ENCODE measurements at regions not wholly inside any gene's neighbourhood (a gene's known extent, or its start where the extent isn't known, plus 50 kb on each side); places are given as distances from the start of the nearest gene placed in this dataset.
"Not testable (repeated sequence)": the region's sequence is repeated elsewhere in the genome, so short reads cannot be mapped to it uniquely, and the experiment has no call there.

DNA sequence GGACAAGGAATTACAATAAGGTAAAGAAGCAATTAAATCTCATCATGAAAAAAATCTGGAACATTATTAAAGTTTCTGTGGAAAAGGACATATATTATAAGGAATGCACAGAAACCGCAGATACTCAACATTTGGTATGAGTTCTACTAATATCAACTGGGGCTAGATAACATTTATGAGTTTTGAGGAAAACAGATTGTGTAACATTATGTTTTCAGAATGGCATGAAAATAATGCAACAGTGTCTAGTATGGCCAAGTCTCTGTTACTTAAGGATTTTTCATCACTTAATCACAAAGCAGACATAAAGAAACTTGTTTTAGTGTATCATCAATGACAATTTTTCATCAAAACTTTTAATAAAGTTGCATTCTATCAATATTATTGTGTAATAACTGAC lies 785.0 kb downstream of the GLUD2 start:
- DNase-seq (ENCODE audit: low read depth in 4 of 4, low spot score in 2 of 4): no peak

DNA sequence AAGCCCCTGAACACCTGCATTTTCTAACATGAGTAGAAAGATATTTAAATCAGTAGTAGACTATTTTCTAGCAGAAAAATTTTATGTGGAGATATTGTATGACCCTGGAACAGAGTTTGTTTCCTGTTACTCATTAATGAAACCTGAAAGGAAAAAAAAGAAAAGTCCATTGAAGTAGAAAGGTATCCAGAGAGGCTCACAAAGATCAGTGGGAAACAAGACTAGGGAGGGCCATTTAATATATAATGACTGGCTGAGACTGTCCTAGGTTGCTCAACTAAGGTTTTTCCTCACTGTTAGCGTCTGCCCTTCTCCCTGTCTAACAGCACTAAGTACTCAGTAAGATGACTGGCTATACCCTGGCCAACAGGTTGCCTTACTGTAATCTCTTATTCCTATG lies 788.6 kb downstream of the GLUD2 start:
- no peak for DNase-seq (ENCODE audit: low read depth in 4 of 4, low spot score in 2 of 4)

DNA sequence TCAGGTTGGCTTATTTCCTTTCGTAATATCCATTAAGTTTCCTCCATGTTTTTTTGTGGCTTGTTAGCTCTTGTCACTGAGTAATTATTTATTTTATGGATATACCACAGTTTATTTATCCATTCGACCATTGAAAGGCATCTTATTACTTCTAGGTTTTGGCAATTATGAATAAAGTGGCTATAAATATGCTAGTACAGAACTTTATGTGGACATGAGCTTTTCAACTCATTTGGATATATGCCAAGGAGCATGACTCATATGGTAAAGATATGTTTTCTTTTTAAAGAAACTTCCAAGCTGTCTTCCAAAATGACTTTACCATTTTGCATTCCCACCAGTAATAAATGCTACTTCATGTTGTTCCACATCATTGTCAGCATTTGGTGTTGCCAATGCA lies 803.6 kb downstream of the GLUD2 start:
- no peak for DNase-seq (ENCODE audit: low read depth in 4 of 4, low spot score in 2 of 4)

DNA sequence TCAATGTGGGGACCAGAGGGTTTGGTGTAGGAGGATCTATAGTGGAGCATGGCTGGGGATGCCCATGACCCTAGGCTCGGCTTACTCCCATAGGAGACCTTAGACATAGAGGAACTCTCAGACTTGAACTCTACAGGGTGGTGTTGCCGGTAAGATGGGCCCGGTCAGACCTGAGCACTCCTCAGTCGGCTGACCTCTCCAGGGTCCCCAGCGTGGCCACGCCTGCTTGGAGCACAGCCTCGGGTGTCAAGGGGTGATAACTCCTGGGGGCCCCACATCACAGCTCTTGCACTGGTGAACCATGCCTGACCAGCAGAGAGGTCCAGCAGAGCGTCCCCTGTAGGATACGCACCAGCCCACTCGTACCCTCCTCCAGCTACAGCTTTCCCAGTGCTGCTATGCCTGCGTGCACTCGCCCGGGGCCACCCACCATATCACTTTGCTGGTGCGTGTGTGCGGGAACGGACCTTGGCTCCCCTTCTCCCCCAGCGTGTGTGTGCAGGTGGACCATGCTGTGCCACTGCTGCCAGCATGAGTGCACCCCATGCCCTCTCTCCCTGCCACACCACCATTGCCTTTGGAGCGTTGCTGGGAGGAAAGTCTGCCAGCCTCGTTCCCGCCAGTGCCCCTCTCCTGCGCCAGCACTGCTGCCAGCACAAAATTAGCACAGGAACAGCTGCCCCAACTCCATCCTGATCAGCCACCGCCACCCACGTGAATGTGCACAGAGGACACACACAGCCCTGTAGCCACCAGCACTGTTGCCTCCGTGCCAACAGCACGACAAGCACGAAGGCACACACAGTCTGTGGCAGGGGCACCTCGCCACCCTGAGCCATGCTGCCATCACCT lies 806.6 kb downstream of the GLUD2 start:
- no peak for DNase-seq (ENCODE audit: low read depth in 4 of 4, low spot score in 2 of 4)

DNA sequence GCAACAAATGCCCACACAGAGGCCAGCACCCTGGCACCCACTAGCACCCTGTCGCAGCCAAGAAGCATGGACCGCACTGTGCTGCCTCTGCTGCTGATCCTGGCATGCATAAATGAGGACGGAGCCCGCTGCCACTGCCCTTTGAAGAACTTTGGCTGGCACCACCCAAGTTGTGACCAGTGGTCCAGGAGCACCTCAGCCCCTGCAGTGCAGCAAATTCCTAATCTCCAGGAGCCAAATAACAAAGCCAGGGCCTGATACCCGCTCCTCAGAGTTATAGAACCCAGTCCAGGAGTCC lies 807.2 kb downstream of the GLUD2 start:
- DNase-seq (ENCODE audit: low read depth in 4 of 4, low spot score in 2 of 4): no peak

DNA sequence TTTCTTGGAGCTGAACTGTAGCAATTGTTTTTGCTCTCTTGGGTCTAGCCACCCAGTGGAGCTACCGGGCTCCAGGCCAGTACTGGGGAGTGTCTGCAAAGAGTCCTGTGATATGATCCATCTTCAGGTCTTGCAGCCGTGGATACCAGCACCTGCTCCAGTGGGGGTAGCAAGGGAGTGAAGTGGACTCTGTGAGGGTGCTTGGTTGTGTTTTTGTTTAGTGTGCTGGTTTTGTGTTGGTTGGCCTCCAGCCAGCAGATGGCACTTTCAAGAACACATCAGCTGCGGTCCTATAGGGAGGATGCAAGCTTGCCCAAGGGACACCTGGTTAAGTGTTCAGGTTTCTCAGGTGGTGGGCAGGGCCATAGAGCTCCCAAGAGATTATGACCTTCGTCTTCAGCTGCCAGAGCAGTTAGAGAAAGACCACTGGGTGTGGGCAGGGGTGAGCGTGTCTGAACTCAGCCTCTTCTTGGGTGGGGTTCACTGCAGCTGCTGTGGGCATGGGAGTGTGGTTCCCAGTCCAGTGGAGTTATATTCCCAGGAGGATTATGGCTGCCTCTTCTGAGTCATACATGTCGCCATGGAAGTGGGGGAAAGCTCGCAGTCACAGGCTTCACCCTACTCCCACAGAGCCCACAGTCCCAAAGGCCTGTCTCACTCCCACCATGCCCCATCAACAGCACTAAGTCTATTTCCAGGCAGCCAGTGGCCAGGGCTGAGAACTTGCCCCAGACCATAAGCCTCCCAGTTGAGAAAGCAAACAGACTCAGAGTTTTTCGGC lies 811.6 kb downstream of the GLUD2 start:
- DNase-seq (ENCODE audit: low read depth in 4 of 4, low spot score in 2 of 4): no peak

DNA sequence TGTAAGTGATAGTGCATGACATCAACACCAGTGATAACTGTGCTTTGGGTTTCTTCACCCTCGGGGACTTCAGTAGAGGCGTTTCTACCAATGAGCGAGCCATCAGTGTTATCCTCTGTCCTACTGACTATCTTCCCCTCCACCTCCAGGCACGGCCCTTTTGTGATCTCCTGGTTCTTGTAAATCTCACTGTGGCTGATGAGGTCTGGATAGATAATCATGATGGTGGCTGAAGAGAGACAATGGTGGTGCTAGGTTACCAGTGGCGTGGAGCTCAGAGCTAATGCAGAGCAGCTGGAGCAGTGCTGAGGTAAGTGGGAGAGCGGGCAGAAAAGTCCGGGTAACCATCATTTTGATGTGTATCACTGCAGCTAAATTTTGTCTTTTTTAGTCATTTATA lies 816.6 kb downstream of the GLUD2 start:
- no peak for DNase-seq (ENCODE audit: low read depth in 4 of 4, low spot score in 2 of 4)

DNA sequence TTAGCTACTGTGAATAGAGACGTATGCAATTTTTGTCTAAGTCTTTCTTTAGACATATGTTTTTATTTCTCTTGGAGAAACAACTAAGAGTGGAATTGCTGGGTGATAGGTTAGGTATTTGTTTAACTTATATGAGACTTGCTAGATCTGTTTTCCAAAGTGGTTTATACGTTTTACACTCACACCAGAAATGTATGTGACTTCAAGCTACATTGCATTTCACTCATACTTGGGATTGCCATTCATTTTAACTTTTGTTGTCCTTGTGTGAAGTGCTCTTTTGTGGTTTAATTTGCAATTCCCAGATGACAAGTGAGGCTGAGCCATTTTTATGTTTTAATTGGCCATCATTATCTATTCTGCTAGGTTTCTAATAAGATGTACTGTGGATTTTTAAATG lies 817.2 kb downstream of the GLUD2 start:
- DNase-seq (ENCODE audit: low read depth in 4 of 4, low spot score in 2 of 4): no peak

DNA sequence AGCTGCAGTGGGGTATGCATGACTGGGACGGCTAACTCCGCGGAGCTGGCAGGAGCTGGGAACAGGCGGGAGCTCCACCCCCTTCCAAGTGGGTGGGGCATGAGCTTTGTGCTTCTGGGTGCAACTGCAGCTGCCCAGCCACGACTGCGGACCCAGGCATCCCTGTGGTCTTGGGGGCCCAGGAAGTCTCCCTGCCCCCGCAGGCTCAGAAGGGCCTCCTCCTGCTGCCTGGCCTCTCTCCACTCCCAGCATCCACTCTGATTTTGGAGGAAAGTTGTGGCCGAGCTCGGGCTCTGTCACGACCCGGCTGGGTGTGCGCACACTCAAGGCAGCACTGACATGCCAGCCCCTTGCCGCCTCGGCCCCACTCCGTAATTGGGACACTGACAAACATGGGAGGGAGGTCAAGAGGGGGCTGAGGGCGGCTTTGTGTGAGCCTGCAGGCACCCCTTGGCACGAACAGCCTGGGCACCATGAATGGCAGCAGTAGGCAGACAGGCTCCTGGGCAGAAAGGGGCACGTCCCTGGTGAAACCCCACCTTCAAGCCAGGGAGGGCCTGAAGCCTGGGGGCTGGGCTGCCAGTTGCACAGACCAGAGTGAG lies 822.6 kb downstream of the GLUD2 start:
- no peak for DNase-seq (ENCODE audit: low read depth in 4 of 4, low spot score in 2 of 4)

DNA sequence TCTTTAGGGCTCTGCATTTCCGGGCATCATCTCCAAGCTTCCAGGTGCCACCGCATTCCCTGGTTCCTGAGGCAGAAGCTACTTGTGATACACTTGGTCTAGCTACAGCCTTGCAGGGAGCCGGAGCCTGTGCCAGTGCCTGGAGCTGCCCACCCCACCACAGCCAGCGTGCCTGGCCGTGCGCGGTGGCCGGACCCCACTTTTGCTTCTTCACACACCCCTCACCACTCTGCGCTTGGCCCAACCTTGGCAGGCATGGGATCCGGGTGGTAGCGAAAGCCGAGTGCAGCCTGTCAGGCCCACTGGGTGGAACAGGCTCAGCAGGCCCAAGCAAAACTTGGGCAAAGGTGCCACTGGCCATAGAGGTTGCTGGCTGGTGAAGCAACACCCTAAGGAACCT lies 823.7 kb downstream of the GLUD2 start:
- DNase-seq (ENCODE audit: low read depth in 4 of 4, low spot score in 2 of 4): no peak

DNA sequence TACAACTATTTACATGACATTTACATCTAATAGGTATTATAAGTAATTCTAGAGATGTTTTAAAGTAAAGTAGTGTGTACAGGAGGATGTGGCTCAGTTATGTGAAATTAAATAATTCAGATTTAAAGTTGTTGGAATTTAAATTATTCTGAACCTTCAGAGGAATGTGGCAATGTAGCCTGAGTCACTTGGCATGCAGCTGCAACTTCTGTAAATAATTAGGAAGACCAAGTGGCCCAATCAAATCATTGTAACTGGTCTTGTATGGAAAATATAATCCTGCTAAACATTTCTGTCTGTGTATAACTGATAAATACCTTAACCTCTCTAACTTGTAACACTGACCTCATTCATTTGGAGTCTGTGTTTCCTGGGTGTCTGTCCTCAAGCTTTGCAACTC lies 828.9 kb downstream of the GLUD2 start:
- no peak for DNase-seq (ENCODE audit: low read depth in 4 of 4, low spot score in 2 of 4)

DNA sequence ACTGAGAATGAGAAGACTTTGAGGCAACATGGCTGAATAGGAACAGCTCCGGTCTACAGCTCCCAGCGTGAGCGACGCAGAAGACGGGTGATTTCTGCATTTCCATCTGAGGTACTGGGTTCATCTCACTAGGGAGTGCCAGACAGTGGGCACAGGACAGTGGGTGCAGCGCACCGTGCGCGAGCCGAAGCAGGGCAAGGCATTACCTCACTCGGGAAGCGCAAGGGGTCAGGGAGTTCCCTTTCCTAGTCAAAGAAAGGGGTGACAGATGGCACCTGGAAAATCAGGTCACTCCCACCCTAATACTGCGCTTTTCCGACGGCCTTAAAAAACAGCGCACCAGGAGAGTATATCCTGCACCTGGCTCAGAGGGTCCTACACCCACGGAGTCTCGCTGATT lies 829.9 kb downstream of the GLUD2 start:
- DNase-seq (ENCODE audit: low read depth in 4 of 4, low spot score in 2 of 4): not testable (repeated sequence)

DNA sequence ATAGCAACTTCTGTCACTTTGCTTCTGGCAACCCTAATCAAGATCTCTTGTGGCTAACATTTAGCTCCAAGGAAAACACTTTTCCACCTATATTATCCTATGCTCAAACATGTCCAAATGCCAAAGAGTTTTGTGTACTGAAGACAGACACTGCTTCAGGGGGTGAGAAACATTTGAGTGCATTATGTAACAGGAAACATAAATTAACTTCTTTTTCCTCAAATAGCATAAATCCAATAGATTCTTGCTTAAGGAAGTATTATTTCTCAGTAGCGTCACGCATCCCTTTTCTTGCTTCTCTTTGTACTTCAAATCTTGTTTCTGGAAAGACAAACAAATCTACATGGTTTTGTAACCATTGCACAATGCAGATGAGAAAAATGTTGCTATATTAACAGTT lies 839.1 kb downstream of the GLUD2 start:
- no peak for DNase-seq (ENCODE audit: low read depth in 4 of 4, low spot score in 2 of 4)

DNA sequence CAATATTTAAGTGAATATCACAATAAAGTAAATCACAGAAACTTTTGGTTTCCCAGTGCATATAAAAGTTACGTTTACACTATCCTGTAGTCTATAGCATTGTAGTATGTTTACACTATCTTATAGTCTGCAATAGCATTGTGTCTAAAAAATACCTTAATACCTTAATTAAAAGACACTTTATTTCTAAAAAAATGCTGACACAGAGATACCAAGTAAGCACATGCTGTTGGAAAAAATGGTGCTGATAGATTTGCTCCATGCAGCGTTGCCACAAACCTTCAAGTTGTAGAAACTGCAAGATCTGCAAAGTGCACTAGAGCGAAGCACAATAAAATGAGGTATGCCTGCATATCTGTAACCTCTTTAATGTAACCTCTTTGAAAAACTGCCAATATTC lies 847.3 kb downstream of the GLUD2 start:
- DNase-seq (ENCODE audit: low read depth in 4 of 4, low spot score in 2 of 4): no peak

DNA sequence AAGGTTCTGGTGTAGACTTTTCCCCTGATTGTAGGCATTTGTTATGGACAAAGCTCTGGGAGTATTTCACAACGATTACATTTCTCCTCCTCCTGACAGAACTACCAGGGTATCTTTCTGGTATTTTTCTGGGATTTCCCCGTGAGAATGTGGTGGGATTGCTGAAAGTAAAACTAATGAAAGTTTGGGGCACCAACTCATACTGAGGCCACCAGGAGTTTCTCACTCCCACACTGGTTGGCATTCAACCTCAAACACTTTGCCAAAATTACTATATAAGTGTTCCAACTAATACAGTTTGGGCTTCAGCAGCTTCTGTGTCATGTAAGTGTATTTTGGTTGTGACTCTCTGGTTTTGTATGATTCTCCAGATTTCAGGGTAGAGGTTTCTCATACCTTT lies 855.1 kb downstream of the GLUD2 start:
- DNase-seq (ENCODE audit: low read depth in 4 of 4, low spot score in 2 of 4): no peak

DNA sequence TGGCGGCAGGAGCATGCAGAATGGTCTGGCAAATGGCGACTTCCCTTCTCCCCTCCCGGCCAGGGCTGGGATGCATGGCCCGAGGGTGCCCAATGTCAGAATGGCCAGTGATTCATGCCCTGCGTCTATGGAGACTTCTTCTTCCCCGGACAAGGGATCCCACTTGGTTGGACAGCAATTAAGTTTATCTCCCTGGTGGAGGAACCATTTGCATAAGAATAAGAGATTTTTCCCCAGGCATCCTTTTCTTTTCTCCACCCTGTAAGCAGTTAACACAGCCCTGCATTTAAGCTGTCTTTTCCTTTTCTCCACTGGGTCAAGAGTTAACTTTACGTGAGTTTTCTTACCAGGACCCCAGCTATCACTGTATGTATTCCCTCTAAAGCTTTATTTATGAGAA lies 856.6 kb downstream of the GLUD2 start:
- DNase-seq (ENCODE audit: low read depth in 4 of 4, low spot score in 2 of 4): no peak

DNA sequence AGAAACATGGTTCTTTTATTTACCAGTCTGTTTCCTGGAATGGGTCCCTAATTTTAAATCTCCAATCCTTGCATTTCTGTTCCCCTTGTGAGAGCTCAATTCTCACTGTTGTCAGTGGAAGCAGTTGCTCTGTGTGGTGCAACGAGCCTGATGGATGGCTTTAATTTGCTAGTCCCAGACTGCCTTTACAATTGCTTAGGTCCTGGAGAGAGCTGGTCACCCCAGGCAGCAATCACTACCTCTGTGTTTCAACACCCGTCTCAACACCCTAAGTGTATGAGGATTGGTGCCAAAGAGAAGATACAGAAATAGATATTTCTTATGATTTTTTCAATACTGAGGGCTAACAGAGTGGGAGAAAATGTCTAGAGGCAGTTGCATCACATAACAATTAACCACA lies 873.8 kb downstream of the GLUD2 start:
- DNase-seq (ENCODE audit: low read depth in 4 of 4, low spot score in 2 of 4): no peak

DNA sequence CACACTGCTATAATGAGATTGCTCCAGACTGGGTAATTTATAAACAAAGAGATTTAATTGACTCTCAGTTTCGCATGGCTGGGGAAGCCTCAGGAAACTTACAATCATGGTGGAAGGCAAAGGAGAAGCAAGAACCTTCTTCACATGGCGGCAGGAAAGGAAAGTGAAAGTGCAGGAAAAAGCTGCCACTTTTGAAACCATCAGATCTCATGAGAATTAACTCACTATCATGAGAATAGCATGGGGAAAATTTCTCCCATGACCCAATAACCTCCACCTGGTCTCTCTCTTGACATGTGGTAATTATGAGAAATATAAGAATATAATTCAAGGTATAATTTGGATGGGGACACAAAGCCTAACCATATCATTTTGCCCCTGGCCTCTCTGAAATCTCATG lies 884.2 kb downstream of the GLUD2 start:
- no peak for DNase-seq (ENCODE audit: low read depth in 4 of 4, low spot score in 2 of 4)

DNA sequence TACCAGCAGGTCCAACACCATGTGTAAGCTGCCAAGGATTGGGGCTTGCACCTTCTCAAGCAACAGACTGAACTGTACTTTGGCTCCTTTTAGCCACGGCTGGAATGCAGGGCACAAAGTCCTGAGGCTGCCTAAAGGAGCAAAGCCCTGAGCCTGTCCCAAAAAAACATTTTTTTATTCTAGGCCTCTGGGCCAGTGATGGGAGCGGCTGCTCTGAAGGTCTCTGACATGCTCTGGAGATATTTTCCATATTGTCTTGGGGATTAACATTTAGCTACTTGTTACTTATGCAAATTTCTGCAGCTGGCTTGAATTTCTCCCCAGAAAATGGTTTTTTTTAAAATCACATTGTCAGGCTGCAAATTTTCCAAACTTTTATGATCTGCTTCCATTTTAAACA lies 885.3 kb downstream of the GLUD2 start:
- no peak for DNase-seq (ENCODE audit: low read depth in 4 of 4, low spot score in 2 of 4)

DNA sequence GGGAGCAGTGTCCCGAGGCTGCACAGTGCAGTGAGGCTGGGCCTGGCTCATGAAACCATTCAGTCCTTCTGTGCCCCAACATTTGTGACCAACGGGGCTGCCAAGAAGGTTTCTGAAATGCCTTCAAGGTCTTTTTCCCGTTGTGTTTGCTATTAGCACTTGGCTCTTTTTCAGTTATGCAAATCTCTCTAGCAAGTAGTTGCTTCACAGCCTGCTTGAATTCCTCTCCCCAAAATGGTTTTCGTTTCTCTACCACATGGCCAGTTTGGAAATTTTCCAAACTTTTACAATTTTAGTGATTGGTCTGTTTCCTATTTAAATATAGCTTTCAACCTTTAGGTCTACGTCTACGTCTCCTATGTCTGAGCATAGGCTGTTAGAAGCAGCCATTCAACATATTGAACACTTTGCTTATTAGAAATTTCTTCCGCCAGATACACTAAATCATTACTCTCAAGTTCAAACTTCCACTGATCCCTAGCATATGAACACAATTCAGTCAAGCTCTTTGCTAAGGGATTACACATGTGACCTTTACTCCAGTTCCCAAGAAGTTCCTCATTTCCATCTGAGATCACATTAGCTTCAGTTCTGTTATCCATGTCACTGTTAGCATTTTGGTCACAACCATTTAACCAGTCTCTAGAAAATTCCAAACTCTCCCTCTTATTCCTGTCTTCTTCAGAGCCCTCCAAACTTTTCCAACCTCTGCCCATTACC lies 901.8 kb downstream of the GLUD2 start:
- DNase-seq (ENCODE audit: low read depth in 4 of 4, low spot score in 2 of 4): no peak

DNA sequence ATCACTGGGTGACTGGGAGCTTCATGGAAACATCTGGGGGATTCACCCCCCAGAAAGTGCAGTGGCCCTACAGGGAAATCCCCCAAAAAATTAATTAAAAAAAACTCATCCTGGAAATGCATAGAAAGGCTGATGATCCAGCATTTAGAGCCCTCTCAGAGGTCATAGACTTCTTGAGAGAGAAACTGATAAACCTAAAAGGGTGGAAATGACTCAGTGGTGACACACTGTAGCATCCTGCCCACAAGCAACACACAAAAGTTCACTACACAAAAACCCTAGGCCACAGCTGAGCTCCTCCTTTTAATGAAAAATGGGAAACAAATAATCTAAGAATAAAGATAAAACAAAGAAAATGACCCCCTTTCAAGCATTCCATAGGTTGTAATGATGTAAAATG lies 911.5 kb downstream of the GLUD2 start:
- no peak for DNase-seq (ENCODE audit: low read depth in 4 of 4, low spot score in 2 of 4)

All from left renal cortex interstitium (tissue), 4 donors.